Upper lobe of right lung (tissue), 1 donor: ENCODE measurements at regions not wholly inside any gene's neighbourhood (a gene's known extent, or its start where the extent isn't known, plus 50 kb on each side); places are given as distances from the start of the nearest gene placed in this dataset.

Experiments
- ATAC-seq: fragments of 200-7000 bp; cut with Tn5 transposase; one replicate; pipeline ENCODE4 v1.9.1; 2020; ENCODE audit warnings: mild to moderate bottlenecking, moderate library complexity
- DNase-seq: peaks from one replicate; pipeline ENCODE4 v3.0.0-alpha.2; 2020
- H3K27ac ChIP-seq: fragments of 200-600 bp; one replicate; pipeline ENCODE4 v1.8.0; 2022
- H3K27me3 ChIP-seq: fragments of 200-600 bp; one replicate; pipeline ENCODE4 v1.8.0; 2022; ENCODE audit warnings: mild to moderate bottlenecking
- H3K36me3 ChIP-seq: fragments of 200-600 bp; one replicate; pipeline ENCODE4 v1.8.0; 2022
- H3K4me1 ChIP-seq: fragments of 200-600 bp; one replicate; pipeline ENCODE4 v1.8.0; 2022
- H3K4me3 ChIP-seq: fragments of 200-600 bp; one replicate; pipeline ENCODE4 v1.8.0; 2022; ENCODE audit warnings: mild to moderate bottlenecking
- H3K9me3 ChIP-seq: fragments of 200-600 bp; one replicate; pipeline ENCODE4 v1.8.0; 2022
- CTCF ChIP-seq: fragments of 200-600 bp; IDR thresholded peaks from one replicate; pipeline ENCODE4 v1.8.0; 2022; ENCODE audit warnings: antibody characterized with exemption
- intact Hi-C: fragments of 100-400 bp; cut with DNase I; formaldehyde crosslinking; loops from one replicate; pipeline ENCODE4 v1.11.0; 2022
- donor health status: DM: no; HTN: yes; CAD: no; lungs with severe emphysema.

GRCh38 chr5:3943859-3944258 is 348.2 kb downstream of the IRX1 start:
- no peak overlapping the region for H3K27ac ChIP-seq
- ATAC-seq (no peak), DNase-seq (no peak)
- H3K9me3 ChIP-seq = no peaks in the 10 kb centered on the region
- H3K36me3 ChIP-seq = no peaks in the 10 kb centered on the region
- no peak for TF ChIP-seq CTCF
- no peaks in the 10 kb centered on the region for H3K4me1 ChIP-seq
- no peaks in the 10 kb centered on the region for H3K27me3 ChIP-seq
- no peak overlapping the region for H3K4me3 ChIP-seq
- intact Hi-C loops = no loop called here

- intact Hi-C loops = no loop called here
- DNase-seq (no peak), ATAC-seq (no peak)
- H3K27me3 ChIP-seq = no peaks in the 10 kb centered on the region
- no peaks in the 10 kb centered on the region for H3K4me1 ChIP-seq
- H3K4me3 ChIP-seq = no peak overlapping the region
- TF ChIP-seq CTCF = no peak
- H3K9me3 ChIP-seq = no peaks in the 10 kb centered on the region
- no peaks in the 10 kb centered on the region for H3K36me3 ChIP-seq
- H3K27ac ChIP-seq = no peak overlapping the region
Measured at GRCh38 chr5:3944930-3945329, 349.3 kb downstream of the IRX1 start.

DNA sequence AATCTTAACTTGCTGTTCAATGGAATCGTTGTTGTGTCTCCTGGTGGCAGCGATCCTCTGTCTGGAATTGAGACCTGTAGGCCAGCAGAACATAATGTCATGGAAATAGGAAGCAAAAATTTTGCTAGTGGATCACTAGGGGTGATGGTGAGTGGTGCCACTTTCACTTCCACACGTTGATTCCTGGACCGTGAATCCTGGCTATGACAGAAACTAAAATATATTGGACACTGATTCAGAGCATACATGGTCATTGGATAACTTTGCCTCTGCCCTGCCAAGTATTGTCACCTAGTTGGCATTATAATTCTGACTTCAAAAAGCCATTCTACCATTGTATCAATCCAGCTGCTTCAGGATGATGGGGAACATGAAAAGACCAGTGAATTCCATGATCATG is 353.2 kb downstream of the IRX1 start:
- no peak for ATAC-seq

DNA sequence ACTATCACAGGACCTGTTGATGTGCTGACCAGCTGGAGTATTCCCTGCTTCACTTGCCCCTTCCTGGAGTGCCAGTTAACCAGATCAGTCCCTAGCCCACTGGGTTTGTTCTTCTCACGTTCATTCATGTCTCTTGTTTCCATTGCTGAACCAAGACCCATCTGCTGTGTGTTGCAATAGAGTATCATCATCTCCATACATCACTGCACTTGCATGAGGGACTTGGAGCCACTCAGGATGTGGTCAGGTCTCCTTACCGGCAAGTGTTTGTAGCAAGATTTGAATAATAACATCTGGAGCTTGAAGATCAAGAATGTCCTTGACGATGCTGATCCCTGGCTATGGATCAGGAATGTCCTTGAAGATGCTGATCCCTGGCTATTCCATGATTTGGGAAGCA is 358.6 kb downstream of the IRX1 start:
- intact Hi-C loops = no loop called here
- Histone ChIP-seq H3K27ac (no peak overlapping the region), H3K4me3 (no peak overlapping the region), H3K4me1 (no peaks in the 10 kb centered on the region), H3K27me3 (no peaks in the 10 kb centered on the region), H3K9me3 (no peaks in the 10 kb centered on the region), H3K36me3 (no peaks in the 10 kb centered on the region)
- ATAC-seq = no peak
- TF ChIP-seq CTCF = no peak
- no peak for DNase-seq

More for the DNA sequence above, 353.2 kb downstream of the IRX1 start:
- Histone ChIP-seq H3K9me3 (no peaks in the 10 kb centered on the region), H3K36me3 (no peaks in the 10 kb centered on the region), H3K4me1 (no peaks in the 10 kb centered on the region), H3K27ac (no peak overlapping the region), H3K27me3 (no peaks in the 10 kb centered on the region), H3K4me3 (no peak overlapping the region)
- intact Hi-C loops = no loop called here
- DNase-seq = no peak
- no peak for TF ChIP-seq CTCF

GRCh38 chr5:3954633-3955032 is 359.0 kb downstream of the IRX1 start:
- H3K4me3 ChIP-seq = no peak overlapping the region
- no peaks in the 10 kb centered on the region for H3K27me3 ChIP-seq
- H3K9me3 ChIP-seq = no peaks in the 10 kb centered on the region
- DNase-seq (no peak), ATAC-seq (no peak)
- no peaks in the 10 kb centered on the region for H3K36me3 ChIP-seq
- no peak overlapping the region for H3K27ac ChIP-seq
- no peaks in the 10 kb centered on the region for H3K4me1 ChIP-seq
- TF ChIP-seq CTCF = no peak
- intact Hi-C loops = no loop called here

- intact Hi-C loops = no loop called here
- ATAC-seq (no peak), DNase-seq (no peak)
- TF ChIP-seq CTCF = no peak
- Histone ChIP-seq H3K27me3 (no peaks in the 10 kb centered on the region), H3K36me3 (no peaks in the 10 kb centered on the region), H3K4me3 (no peak overlapping the region), H3K4me1 (no peaks in the 10 kb centered on the region), H3K27ac (no peak overlapping the region), H3K9me3 (no peaks in the 10 kb centered on the region)
Measured at GRCh38 chr5:3957658-3958057, 362.0 kb downstream of the IRX1 start.
